Endothelial cell of umbilical vein (primary cell): ENCODE measurements at regions not wholly inside any gene's neighbourhood (a gene's known extent, or its start where the extent isn't known, plus 50 kb on each side); places are given as distances from the start of the nearest gene placed in this dataset.

Experiments used
- BruUV-seq: library from RNA; stranded (reverse); fragments of 400-500 nt; replicated peaks from 2 replicates; lab custom pipeline; 2021; lab: Mats Ljungman, UMichigan
- CTCF ChIA-PET: fragments of 300-600, 350-600 bp; sonication (Branson Sonifier 250); formaldehyde crosslinking; loops from one replicate; lab custom pipeline; 2021; ENCODE audit warnings: antibody characterized with exemption, inconsistent platforms; lab: Charles Lee
- POLR2A ChIA-PET: fragments of 300-600, 350-600 bp; sonication (Branson Sonifier 250); formaldehyde crosslinking; loops from one replicate; lab custom pipeline; 2021; ENCODE audit warnings: antibody characterized with exemption, inconsistent platforms; lab: Charles Lee
- DNase-seq: peaks from one replicate; pipeline ENCODE4 v3.0.0-alpha.2; 2011; ENCODE audit warnings: low read depth, low spot score
- FAIRE-seq: peaks from 2 replicates; lab custom pipeline; 2011; peaks lifted over from hg19 to GRCh38; lab: Jason Lieb, UNC
- H2AFZ ChIP-seq: 2 replicates; pipeline ENCODE4 v1.6.0; 2012; ENCODE audit warnings: low read depth, low read length, control low read depth, inconsistent platforms
- H3K27ac ChIP-seq: 2 replicates; pipeline ENCODE4 v1.5.1; 2011; ENCODE audit warnings: low read depth, mild to moderate bottlenecking, control low read depth, low read length, moderate library complexity; ENCODE audit not compliant: insufficient read depth
- H3K27me3 ChIP-seq, 2 experiments: 2 replicates each; pipeline versions ENCODE4 v1.6.0 to v1.6.1; 2011; ENCODE audit warnings: low read length in 2 of 2, mixed read lengths in 1 of 2; ENCODE audit not compliant: control insufficient read depth in 2 of 2, insufficient read depth in 2 of 2
- H3K36me3 ChIP-seq, 2 experiments: 2 replicates in 1 of 2; 3 replicates in 1 of 2; pipeline ENCODE4 v1.5.1; 2011; ENCODE audit warnings: low read length in 2 of 2, mild to moderate bottlenecking in 1 of 2, moderate library complexity in 1 of 2; ENCODE audit not compliant: control insufficient read depth in 2 of 2, insufficient read depth in 2 of 2; ENCODE audit errors: extremely low read depth in 1 of 2
- H3K4me1 ChIP-seq: 3 replicates; pipeline ENCODE4 v1.5.1; 2011; ENCODE audit warnings: mild to moderate bottlenecking, low read length; ENCODE audit not compliant: control insufficient read depth, insufficient read depth; ENCODE audit errors: extremely low read depth
- H3K4me2 ChIP-seq: 2 replicates; pipeline ENCODE4 v1.6.1; 2011; ENCODE audit warnings: low read length, control low read depth, mixed read lengths; ENCODE audit not compliant: insufficient read depth
- H3K4me3 ChIP-seq, 3 experiments: fragments of 200-600 bp in 1 of 3; sonication (generic), shearing (Covaris generic) in 1 of 3; replicated peaks in 1 of 3; 2 replicates each; pipeline ENCODE4 v1.5.1; 2011 to 2016; ENCODE audit warnings: control low read depth in 3 of 3, low read length in 3 of 3, mild to moderate bottlenecking in 2 of 3, inconsistent platforms in 1 of 3, low read depth in 1 of 3, moderate library complexity in 1 of 3; ENCODE audit not compliant: insufficient read depth in 1 of 3
- H3K79me2 ChIP-seq: 2 replicates; pipeline ENCODE4 v1.6.0; 2012; ENCODE audit warnings: low read length, inconsistent platforms; ENCODE audit not compliant: control insufficient read depth, insufficient read depth
- H3K9ac ChIP-seq: replicated peaks from 2 replicates; pipeline ENCODE3; 2011; ENCODE audit warnings: low read length, control low read depth; ENCODE audit not compliant: insufficient read depth; ENCODE audit errors: extremely low read depth
- H3K9me1 ChIP-seq: replicated peaks from 3 replicates; pipeline ENCODE4 v1.6.0; 2011; ENCODE audit warnings: mild to moderate bottlenecking, low read length; ENCODE audit not compliant: control insufficient read depth, insufficient read depth; ENCODE audit errors: extremely low read depth
- H3K9me3 ChIP-seq: replicated peaks from 2 replicates; pipeline ENCODE4 v1.5.1; 2012; ENCODE audit warnings: low read length, inconsistent platforms; ENCODE audit not compliant: control insufficient read depth, insufficient read depth
- H4K20me1 ChIP-seq: replicated peaks from 2 replicates; pipeline ENCODE3; 2011; ENCODE audit warnings: mild to moderate bottlenecking, low read length; ENCODE audit not compliant: control insufficient read depth, insufficient read depth; ENCODE audit errors: extremely low read depth
- CTCF ChIP-seq, 2 donors: IDR thresholded peaks; 1 replicate in 1 of 2; 2 replicates in 1 of 2; pipeline ENCODE4 v1.5.1; 2011; ENCODE audit warnings: low read length in 2 of 2, mild to moderate bottlenecking in 2 of 2, moderate library complexity in 2 of 2, control low read depth in 1 of 2, inconsistent platforms in 1 of 2, low read depth in 1 of 2; ENCODE audit not compliant: insufficient read depth in 1 of 2; ENCODE audit errors: extremely low read depth in 1 of 2
- FOS ChIP-seq: IDR thresholded peaks from 2 replicates; pipeline ENCODE4 v1.6.1; 2011; ENCODE audit warnings: mild to moderate bottlenecking, low read length, moderate library complexity, borderline replicate concordance; ENCODE audit not compliant: insufficient read depth
- GATA2 ChIP-seq: IDR thresholded peaks from 2 replicates; pipeline ENCODE4 v1.7.0; 2011; ENCODE audit warnings: low read depth, mild to moderate bottlenecking, moderate library complexity, mixed read lengths, low read length; ENCODE audit not compliant: insufficient read length, insufficient read depth
- JUN ChIP-seq: IDR thresholded peaks from 2 replicates; pipeline ENCODE4 v1.6.1; 2011; ENCODE audit warnings: borderline replicate concordance, low read depth; ENCODE audit not compliant: insufficient read length, insufficient read depth
- MYC ChIP-seq: IDR thresholded peaks from one replicate; pipeline ENCODE4 v1.6.1; 2011; ENCODE audit warnings: mild to moderate bottlenecking, low read depth, low read length
- POLR2A ChIP-seq: IDR thresholded peaks from 2 replicates; pipeline ENCODE4 v1.6.1; 2012; ENCODE audit warnings: low read depth, mild to moderate bottlenecking, control low read depth, low read length
- dilution Hi-C: fragments of 300-500 bp; cut with MboI; formaldehyde crosslinking; loops from one replicate; pipeline ENCODE4 v1.15.0; 2019; ENCODE audit warnings: low sequenced_read_pairs; ENCODE audit not compliant: extremely low pct_ligation_motif_present
- intact Hi-C: fragments of 100-400 bp; cut with micrococcal nuclease; formaldehyde crosslinking; loops from one replicate; pipeline ENCODE4 v1.10.0; 2022

- CTCF ChIA-PET, result interaction anchor here (0.6 to 3.8 kb wide), 27 partner anchors 8 to 600 kb away, joined by 3 to 50 read pairs (median 4); partner anchors contain the start of gene ARHGAP21
- no peak overlapping the region for H3K27ac ChIP-seq
- peak overlapping the region; percentile 17 for H2AFZ ChIP-seq
- no peaks in the 10 kb centered on the region for H3K79me2 ChIP-seq
- dilution Hi-C loops, result no loop called here
- no peaks in the 10 kb centered on the region for H3K9me3 ChIP-seq
- POLR2A ChIA-PET, result no interaction called here
- H3K27me3 ChIP-seq, result peaks cover 0 to 4% of the 10 kb centered on the region in 2 experiments
- H3K4me2 ChIP-seq, result no peak overlapping the region
- H3K36me3 ChIP-seq, result no peaks in the 10 kb centered on the region
- DNase-seq (peak; percentile 64), FAIRE-seq (peak; percentile 84)
- H3K4me1 ChIP-seq, result no peaks in the 10 kb centered on the region
- intact Hi-C loops, result loop anchor here (1.0 to 2.0 kb wide), 3 partner anchors 114 to 600 kb away; no protein-coding TSS in a partner anchor
- no TSS peak for BruUV-seq
- H4K20me1 ChIP-seq, result no peaks in the 10 kb centered on the region
- H3K9ac ChIP-seq, result no peak overlapping the region
- H3K9me1 ChIP-seq, result no peaks in the 10 kb centered on the region
- TF ChIP-seq MYC (no peak), CTCF (IDR thresholded peaks at IDR 0.05; ENCODE audit: extremely low read depth in 1 of 2, insufficient read depth in 1 of 2, low read depth in 1 of 2, low read length in 2 of 2) (peak; percentile 82 to 86)
- H3K4me3 ChIP-seq, result no peak overlapping the region
Observed at GRCh38 chr10:25113191-25114035, 61.4 kb upstream of the GPR158 start.

GRCh38 chr10:25114036-25114411, 60.8 kb upstream of the GPR158 start:
- Histone ChIP-seq H3K36me3 (no peaks in the 10 kb centered on the region), H3K27me3 (peaks cover 0 to 4% of the 10 kb centered on the region in 2 experiments), H3K9me3 (no peaks in the 10 kb centered on the region), H2AFZ (no peak overlapping the region), H3K9me1 (no peaks in the 10 kb centered on the region), H3K27ac (no peak overlapping the region), H4K20me1 (no peaks in the 10 kb centered on the region), H3K79me2 (no peaks in the 10 kb centered on the region), H3K4me1 (no peaks in the 10 kb centered on the region), H3K4me2 (no peak overlapping the region), H3K9ac (no peak overlapping the region), H3K4me3 (no peak overlapping the region)
- ChIA-PET CTCF (interaction anchor here (0.9 to 3.8 kb wide), 14 partner anchors 9 to 600 kb away, joined by 3 to 50 read pairs (median 7); no protein-coding TSS in a partner anchor), POLR2A (no interaction called here)
- FAIRE-seq (no peak), DNase-seq (no peak)
- BruUV-seq, result no TSS peak
- dilution Hi-C loops, result no loop called here
- no peak for TF ChIP-seq GATA2
- no peak for TF ChIP-seq JUN
- no peak for TF ChIP-seq FOS
- TF ChIP-seq MYC, result no peak
- TF ChIP-seq POLR2A, result no peak
- intact Hi-C loops, result no loop called here
